ENCODE measurements at regions not wholly inside any gene's neighbourhood (a gene's known extent, or its start where the extent isn't known, plus 50 kb on each side); places are given as distances from the start of the nearest gene placed in this dataset.
"Not testable (repeated sequence)": the region's sequence is repeated elsewhere in the genome, so short reads cannot be mapped to it uniquely, and the experiment has no call there.

GRCh38 chr10:31679936-31680335 is 248.7 kb downstream of the ARHGAP12 start:
- DNase-seq: no peak

GRCh38 chr10:31678575-31679516 is 249.8 kb downstream of the ARHGAP12 start:
- no peak for DNase-seq

GRCh38 chr10:31678139-31678536 is 250.5 kb downstream of the ARHGAP12 start:
- no peak for DNase-seq

- no peak for DNase-seq
Measured at GRCh38 chr10:31677195-31678138, 251.2 kb downstream of the ARHGAP12 start.

GRCh38 chr10:31675726-31676125 is 252.9 kb downstream of the ARHGAP12 start:
- no peak for DNase-seq

- no peak for DNase-seq
Measured at GRCh38 chr10:31669357-31669756, 259.3 kb downstream of the ARHGAP12 start.

GRCh38 chr10:31668326-31668725 is 260.3 kb downstream of the ARHGAP12 start:
- DNase-seq: peak; percentile 29 to 81

GRCh38 chr10:31665764-31666279 is 262.8 kb downstream of the ARHGAP12 start:
- not testable (repeated sequence) for DNase-seq

GRCh38 chr10:31664803-31665202 is 263.8 kb downstream of the ARHGAP12 start:
- DNase-seq: no peak

- not testable (repeated sequence) for DNase-seq
Measured at GRCh38 chr10:31664071-31664470, 264.6 kb downstream of the ARHGAP12 start.

GRCh38 chr10:31660300-31660699 is 268.3 kb downstream of the ARHGAP12 start:
- no peak for DNase-seq

GRCh38 chr10:31659665-31660064 is 269.0 kb downstream of the ARHGAP12 start:
- no peak for DNase-seq

- no peak for DNase-seq
Measured at GRCh38 chr10:31657434-31657872, 271.2 kb downstream of the ARHGAP12 start.

- no peak for DNase-seq
Measured at GRCh38 chr10:31656851-31657433, 271.7 kb downstream of the ARHGAP12 start.

- DNase-seq: no peak
Measured at GRCh38 chr10:31652038-31652437, 276.6 kb downstream of the ARHGAP12 start.

GRCh38 chr10:31650010-31650409 is 278.6 kb downstream of the ARHGAP12 start:
- no peak for DNase-seq

- DNase-seq: no peak
Measured at GRCh38 chr10:31648966-31649365, 279.7 kb downstream of the ARHGAP12 start.

GRCh38 chr10:31647861-31648260 is 280.8 kb downstream of the ARHGAP12 start:
- no peak for DNase-seq

- no peak for DNase-seq
Measured at GRCh38 chr10:31646519-31646918, 282.1 kb downstream of the ARHGAP12 start.

- DNase-seq: no peak
Measured at GRCh38 chr10:31645786-31646185, 282.8 kb downstream of the ARHGAP12 start.

GRCh38 chr10:31644931-31645633 is 283.5 kb downstream of the ARHGAP12 start:
- DNase-seq: no peak

- no peak for DNase-seq
Measured at GRCh38 chr10:31642281-31642680, 286.4 kb downstream of the ARHGAP12 start.

Measured in inflammatory macrophage treated with lipopolysaccharide for 1 hour (primary cell).